K562 (cell line): ENCODE measurements at regions not wholly inside any gene's neighbourhood (a gene's known extent, or its start where the extent isn't known, plus 50 kb on each side); places are given as distances from the start of the nearest gene placed in this dataset.

ENCODE experiments used
- ATAC-seq: fragments of 200-7000 bp; cut with Tn5 transposase; 3 replicates; pipeline ENCODE4 v1.9.1; 2020; ENCODE audit warnings: moderate library complexity
- BruUV-seq: library from RNA; stranded (reverse); fragments of 400-500 nt; replicated peaks from 2 replicates; lab custom pipeline; 2021; lab: Mats Ljungman, UMichigan
- CTCF ChIA-PET: fragments of 300-600 bp; formaldehyde crosslinking; extraction: SDS; loops from one replicate; lab custom pipeline; 2021; ENCODE audit warnings: low intra/inter-chr PET ratio; lab: Yijun Ruan, JAX
- POLR2A ChIA-PET: fragments of 300-600, 350-650 bp; sonication (Branson Sonifier 250); formaldehyde crosslinking; extraction: SDS; loops from one replicate; lab custom pipeline; 2021; ENCODE audit warnings: antibody characterized with exemption, inconsistent platforms; lab: Yijun Ruan, JAX
- DNase-seq, 4 experiments: peaks; one replicate each; pipeline versions ENCODE4 v3.0.0 to v3.0.0-alpha.2; 2011 to 2018; ENCODE audit warnings: low spot score in 3 of 4, mixed read lengths in 3 of 4; ENCODE audit errors: extremely low read depth in 1 of 4
- FAIRE-seq: peaks from 2 replicates; lab custom pipeline; 2011; peaks lifted over from hg19 to GRCh38; lab: Jason Lieb, UNC
- H2AFZ ChIP-seq: 2 replicates; pipeline ENCODE4 v1.6.0; 2011; ENCODE audit warnings: low read depth, low read length, control low read depth, inconsistent platforms
- H3K27ac ChIP-seq: fragments of 200-600 bp; 3 replicates; pipeline ENCODE4 v1.8.0; 2011; ENCODE audit warnings: low read depth, mild to moderate bottlenecking, control low read depth, inconsistent platforms, low read length, moderate library complexity, mixed read lengths; ENCODE audit errors: extremely low read depth
- H3K27me3 ChIP-seq, 2 experiments: fragments of 300-600 bp in 1 of 2; 2 replicates in 1 of 2; 3 replicates in 1 of 2; pipeline versions ENCODE4 v1.6.0 to v1.8.0; 2011; ENCODE audit warnings: inconsistent platforms in 2 of 2, low read length in 2 of 2, mild to moderate bottlenecking in 1 of 2, mixed read lengths in 1 of 2, moderate library complexity in 1 of 2; ENCODE audit not compliant: control insufficient read depth in 2 of 2, insufficient read depth in 2 of 2
- H3K36me3 ChIP-seq: fragments of 300-600 bp; 3 replicates; pipeline ENCODE4 v1.8.0; 2011; ENCODE audit warnings: mild to moderate bottlenecking, low read length, inconsistent platforms; ENCODE audit not compliant: control insufficient read depth, insufficient read depth
- H3K4me1 ChIP-seq, 2 experiments: fragments of 200-600 bp in 1 of 2; replicated peaks in 1 of 2; 2 replicates in 1 of 2; 3 replicates in 1 of 2; pipeline versions ENCODE4 v1.5.1 to v1.8.0; 2011; ENCODE audit warnings: inconsistent platforms in 2 of 2, low read length in 2 of 2, mild to moderate bottlenecking in 1 of 2, mixed read lengths in 1 of 2, moderate library complexity in 1 of 2; ENCODE audit not compliant: control insufficient read depth in 2 of 2, insufficient read depth in 2 of 2
- H3K4me2 ChIP-seq: 2 replicates; pipeline ENCODE4 v1.6.1; 2011; ENCODE audit warnings: low read length, control low read depth, inconsistent platforms, mixed read lengths; ENCODE audit not compliant: insufficient read depth
- H3K4me3 ChIP-seq: fragments of 200-600 bp; sonication (generic), shearing (Covaris generic); 2 replicates; pipeline ENCODE4 v1.5.1; 2016; ENCODE audit warnings: control low read depth, inconsistent platforms
- H3K79me2 ChIP-seq: fragments of 200-600 bp; 3 replicates; pipeline ENCODE4 v1.8.0; 2011; ENCODE audit warnings: low read length, inconsistent platforms; ENCODE audit not compliant: control insufficient read depth, insufficient read depth
- H3K9ac ChIP-seq, 2 experiments: 2 replicates each; pipeline versions ENCODE4 v1.6.0 to v1.6.1; 2011; ENCODE audit warnings: low read depth in 2 of 2, low read length in 2 of 2, control low read depth in 1 of 2, inconsistent platforms in 1 of 2, mild to moderate bottlenecking in 1 of 2, mixed read lengths in 1 of 2; ENCODE audit not compliant: insufficient read depth in 1 of 2
- H3K9me1 ChIP-seq: one replicate; pipeline ENCODE4 v1.6.0; 2011; ENCODE audit warnings: inconsistent platforms, mild to moderate bottlenecking, low read length, moderate library complexity; ENCODE audit not compliant: control insufficient read depth, insufficient read depth
- H3K9me3 ChIP-seq: replicated peaks from 2 replicates; pipeline ENCODE4 v1.5.1; 2011; ENCODE audit warnings: low read depth, low read length, inconsistent platforms; ENCODE audit not compliant: control insufficient read depth, insufficient read depth
- H4K20me1 ChIP-seq: replicated peaks from 2 replicates; pipeline ENCODE4 v1.6.1; 2011; ENCODE audit warnings: low read length, inconsistent platforms, mixed read lengths; ENCODE audit not compliant: control insufficient read depth, insufficient read depth
- CBFA2T3 ChIP-seq: fragments of 450-650 bp; IDR thresholded peaks from 2 replicates; pipeline ENCODE4 v1.6.1; 2017
- DLX4 ChIP-seq: fragments of 250-450 bp; sonication (Bioruptor Pico); IDR thresholded peaks from 2 replicates; pipeline ENCODE4 v1.6.1; 2021; ENCODE audit warnings: mild to moderate bottlenecking
- ELK1 ChIP-seq: sonication (generic); formaldehyde crosslinking; IDR thresholded peaks from 2 replicates; pipeline ENCODE4 v1.8.1; 2022; ENCODE audit warnings: missing genetic modification reagents
- HNRNPL ChIP-seq: fragments of 200-400 bp; formaldehyde crosslinking; IDR thresholded peaks from 2 replicates; pipeline ENCODE4 v1.6.1; 2017; ENCODE audit warnings: low read depth, mild to moderate bottlenecking, low read length
- KLF13 ChIP-seq: fragments of 450-650 bp; IDR thresholded peaks from 2 replicates; pipeline ENCODE4 v1.6.1; 2016; ENCODE audit warnings: missing genetic modification characterization, low read depth, mild to moderate bottlenecking, missing compliant biosample characterization, moderate library complexity, borderline replicate concordance
- NEUROD1 ChIP-seq: fragments of 150-350 bp; IDR thresholded peaks from 2 replicates; pipeline ENCODE4 v1.6.1; 2014; ENCODE audit warnings: borderline replicate concordance, low read length, low read depth; ENCODE audit not compliant: partially characterized antibody
- NR1H2 ChIP-seq: sonication (generic); formaldehyde crosslinking; IDR thresholded peaks from 2 replicates; pipeline ENCODE4 v1.4.0; 2020; ENCODE audit warnings: mild to moderate bottlenecking, missing genetic modification reagents
- RHOXF2B ChIP-seq: fragments of 250-450 bp; sonication (Bioruptor Pico); conservative IDR thresholded peaks from 2 replicates; pipeline ENCODE4 v1.5.1; 2021
- SMC3 ChIP-seq: conservative IDR thresholded peaks from 2 replicates; pipeline ENCODE4 v1.6.1; 2011; ENCODE audit warnings: low read depth, low read length, improper control_type of control experiment; ENCODE audit not compliant: insufficient read depth
- TCF7 ChIP-seq: sonication (generic); IDR thresholded peaks from 2 replicates; pipeline ENCODE4 v1.6.1; 2016; ENCODE audit warnings: antibody characterized with exemption, borderline replicate concordance
- TCFL5 ChIP-seq: fragments of 250-450 bp; sonication (Bioruptor Pico); conservative IDR thresholded peaks from 2 replicates; pipeline ENCODE4 v1.6.1; 2021; ENCODE audit warnings: mild to moderate bottlenecking, moderate library complexity, matching md5 sums
- TEAD4 ChIP-seq, 2 experiments: sonication (generic) in 1 of 2; formaldehyde crosslinking in 1 of 2; IDR thresholded peaks; 2 replicates each; pipeline versions ENCODE4 v1.6.1 to v1.8.0; 2012 to 2022; ENCODE audit warnings: borderline replicate concordance in 1 of 2, inconsistent platforms in 1 of 2, low read length in 1 of 2, mild to moderate bottlenecking in 1 of 2, missing genetic modification reagents in 1 of 2
- ZNF589 ChIP-seq: fragments of 200-800 bp; sonication (Bioruptor generic); IDR thresholded peaks from 2 replicates; pipeline ENCODE4 v1.6.1; 2016; ENCODE audit warnings: low read depth, missing genetic modification characterization, missing compliant biosample characterization
- WGBS: fragments of 100-300 bp; shearing (Covaris generic); methylation state at CpG from one replicate; pipeline ENCODE4 v1.1.6; 2016; ENCODE audit warnings: low coverage, mixed read lengths; ENCODE audit not compliant: insufficient coverage; ENCODE audit errors: missing lambda C conversion rate; 5-methylcytosine and 5-hydroxymethylcytosine counted together
- in situ Hi-C: fragments of 300-500 bp; cut with MboI; formaldehyde crosslinking; loops from 4 replicates; pipeline ENCODE4 v1.15.0; 2018; ENCODE audit warnings: inconsistent platforms, mixed read lengths
- intact Hi-C: fragments of 100-400 bp; cut with micrococcal nuclease; formaldehyde crosslinking; loops from 2 replicates; pipeline ENCODE4 v1.14.2; 2022
- TF ChIP-seq, protein P1 (sequence below): fragments of 450-650 bp; formaldehyde crosslinking; IDR thresholded peaks from 2 replicates; pipeline ENCODE4 v1.4.0; 2022; ENCODE audit warnings: missing genetic modification characterization

- no peak for TF ChIP-seq NEUROD1
- peak; percentile 31; the same call in 1 of the 2 replicates for TF ChIP-seq CBFA2T3
- TF ChIP-seq, all 486 proteins: peak for 1
- no peaks in the 10 kb centered on the region for H3K4me1 ChIP-seq
- no peaks in the 10 kb centered on the region for H3K36me3 ChIP-seq
- no peaks in the 10 kb centered on the region for H3K79me2 ChIP-seq
- in situ Hi-C loops (no loop called here), intact Hi-C loops (no loop called here)
- DNase-seq (no peak), ATAC-seq (no peak), FAIRE-seq (no peak)
- CTCF ChIA-PET: no interaction called here
- H2AFZ ChIP-seq: no peak overlapping the region
- no peak overlapping the region for H3K4me3 ChIP-seq
- POLR2A ChIA-PET: no interaction called here
- no peaks in the 10 kb centered on the region for H3K9me3 ChIP-seq
- H3K27me3 ChIP-seq: no peaks in the 10 kb centered on the region
- 0% methylated on average over 2 of the region's 2 CpGs for WGBS
- no peak overlapping the region for H3K9ac ChIP-seq
- no peak overlapping the region for H3K27ac ChIP-seq
- no peaks in the 10 kb centered on the region for H3K9me1 ChIP-seq
- no peak overlapping the region for H3K4me2 ChIP-seq
- BruUV-seq: no TSS peak
- no peaks in the 10 kb centered on the region for H4K20me1 ChIP-seq
Measured at GRCh38 chr5:112084149-112084548, 327.2 kb upstream of the NREP start.

DNA sequence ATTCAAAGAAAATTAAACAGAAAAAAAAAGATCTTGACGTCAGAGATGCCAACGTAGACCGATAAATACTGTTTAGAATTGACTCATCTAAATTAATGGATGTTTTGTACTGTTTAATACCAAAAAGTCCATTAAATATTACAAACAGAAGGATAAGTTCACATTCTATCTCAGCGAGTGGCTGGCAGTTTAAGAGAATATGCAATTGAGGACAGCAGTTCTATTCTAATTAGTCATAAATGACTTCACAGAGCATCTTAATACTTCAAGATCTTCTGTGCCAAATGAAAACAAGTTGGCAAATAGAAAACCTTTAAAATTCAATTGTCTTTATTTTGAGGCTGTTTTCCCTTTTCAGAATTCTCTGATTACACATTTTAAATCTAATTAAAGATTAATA, 326.6 kb upstream of the NREP start:
- ChIA-PET CTCF (no interaction called here), POLR2A (no interaction called here)
- in situ Hi-C loops (no loop called here), intact Hi-C loops (no loop called here)
- H3K36me3 ChIP-seq: no peaks in the 10 kb centered on the region
- H3K27me3 ChIP-seq: no peaks in the 10 kb centered on the region
- no TSS peak for BruUV-seq
- no peak overlapping the region for H3K4me2 ChIP-seq
- H3K79me2 ChIP-seq: no peaks in the 10 kb centered on the region
- FAIRE-seq: no peak
- no peaks in the 10 kb centered on the region for H3K9me3 ChIP-seq
- no peaks in the 10 kb centered on the region for H3K9me1 ChIP-seq
- no peak overlapping the region for H2AFZ ChIP-seq
- 2% methylated on average over 4 of the region's 4 CpGs for WGBS
- no peak overlapping the region for H3K27ac ChIP-seq
- H3K9ac ChIP-seq: no peak overlapping the region
- ATAC-seq: no peak
- no peaks in the 10 kb centered on the region for H4K20me1 ChIP-seq
- H3K4me3 ChIP-seq: no peak overlapping the region
- H3K4me1 ChIP-seq: no peaks in the 10 kb centered on the region
- no peak for DNase-seq
- TF ChIP-seq DLX4 (CRISPR knock-in tag) (no peak), ELK1 (CRISPR knock-in tag) (no peak), SMC3 (no peak), RHOXF2B (CRISPR knock-in tag) (no peak), HNRNPL (no peak), NR1H2 (no peak), TCFL5 (no peak), TCF7 (no peak), KLF13 (tag) (no peak), ZNF589 (CRISPR knock-in tag) (no peak), TEAD4 (IDR thresholded peaks at IDR 0.05; ENCODE audit: low read length) (no peak), TEAD4 (CRISPR knock-in tag; IDR thresholded peaks at IDR 0.05; ENCODE audit: borderline replicate concordance) (no peak)
- TF ChIP-seq, protein P1, sequence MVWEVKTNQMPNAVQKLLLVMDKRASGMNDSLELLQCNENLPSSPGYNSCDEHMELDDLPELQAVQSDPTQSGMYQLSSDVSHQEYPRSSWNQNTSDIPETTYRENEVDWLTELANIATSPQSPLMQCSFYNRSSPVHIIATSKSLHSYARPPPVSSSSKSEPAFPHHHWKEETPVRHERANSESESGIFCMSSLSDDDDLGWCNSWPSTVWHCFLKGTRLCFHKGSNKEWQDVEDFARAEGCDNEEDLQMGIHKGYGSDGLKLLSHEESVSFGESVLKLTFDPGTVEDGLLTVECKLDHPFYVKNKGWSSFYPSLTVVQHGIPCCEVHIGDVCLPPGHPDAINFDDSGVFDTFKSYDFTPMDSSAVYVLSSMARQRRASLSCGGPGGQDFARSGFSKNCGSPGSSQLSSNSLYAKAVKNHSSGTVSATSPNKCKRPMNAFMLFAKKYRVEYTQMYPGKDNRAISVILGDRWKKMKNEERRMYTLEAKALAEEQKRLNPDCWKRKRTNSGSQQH (CRISPR knock-in tag): no peak
